Calu3 (cell line): ENCODE measurements at regions not wholly inside any gene's neighbourhood (a gene's known extent, or its start where the extent isn't known, plus 50 kb on each side); places are given as distances from the start of the nearest gene placed in this dataset.

Experiments
- BruUV-seq: library from RNA; stranded (reverse); fragments of 400-500 nt; replicated peaks from 2 replicates; lab custom pipeline; 2021; lab: Mats Ljungman, UMichigan
- CTCF ChIA-PET: fragments of 300-600 bp; sonication (Branson Sonifier 250); formaldehyde crosslinking; loops from one replicate; lab custom pipeline; 2022; ENCODE audit warnings: antibody characterized with exemption; lab: Charles Lee
- DNase-seq: peaks from one replicate; pipeline ENCODE4 v3.0.0; 2022
- H3K27ac Mint-ChIP-seq: one replicate; pipeline ENCODE4 v1.8.0; 2022; ENCODE audit warnings: mixed read lengths; ENCODE audit not compliant: unreplicated experiment
- H3K27me3 Mint-ChIP-seq: one replicate; pipeline ENCODE4 v1.8.0; 2022; ENCODE audit warnings: mixed read lengths; ENCODE audit not compliant: unreplicated experiment
- H3K36me3 Mint-ChIP-seq: one replicate; pipeline ENCODE4 v1.8.0; 2022; ENCODE audit warnings: mild to moderate bottlenecking, moderate library complexity, mixed read lengths; ENCODE audit not compliant: insufficient read depth, unreplicated experiment
- H3K4me1 Mint-ChIP-seq: one replicate; pipeline ENCODE4 v1.8.0; 2022; ENCODE audit warnings: mild to moderate bottlenecking, low read depth, mixed read lengths; ENCODE audit not compliant: unreplicated experiment
- H3K4me3 Mint-ChIP-seq: one replicate; pipeline ENCODE4 v1.8.0; 2022; ENCODE audit warnings: mild to moderate bottlenecking, low read depth, moderate library complexity, mixed read lengths; ENCODE audit not compliant: unreplicated experiment
- H3K9me3 Mint-ChIP-seq: one replicate; pipeline ENCODE4 v1.8.0; 2022; ENCODE audit warnings: low read depth, mixed read lengths; ENCODE audit not compliant: unreplicated experiment
- intact Hi-C: fragments of 100-400 bp; cut with micrococcal nuclease; formaldehyde crosslinking; loops from one replicate; pipeline ENCODE4 v1.10.0; 2022; ENCODE audit not compliant: unreplicated experiment
- TF ChIP-seq, protein P1 (sequence below): fragments of 200-600 bp; IDR thresholded peaks from one replicate; pipeline ENCODE4 v1.8.0; 2022; ENCODE audit warnings: antibody characterized with exemption; ENCODE audit not compliant: unreplicated experiment

DNA sequence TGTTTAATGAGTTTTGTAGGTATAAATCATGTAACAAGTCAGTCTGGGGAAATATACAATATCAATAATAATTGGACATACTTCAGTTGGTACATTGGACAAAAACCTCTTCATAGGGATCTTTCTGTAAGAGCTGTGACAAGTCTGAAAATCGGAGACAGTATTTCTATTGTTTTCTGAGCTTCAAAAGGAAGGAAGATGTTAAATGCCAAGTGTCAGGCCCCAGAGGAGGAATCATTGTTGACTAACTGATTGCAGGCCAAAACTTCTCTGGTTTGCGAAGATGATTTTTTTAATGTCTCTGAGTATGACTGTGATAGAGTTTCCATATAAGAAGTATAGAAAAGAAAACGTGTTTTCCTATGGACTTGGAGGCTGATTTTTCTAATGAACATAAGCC is 316.4 kb downstream of the RNF144B start:
- no peak for DNase-seq
- intact Hi-C loops: no loop called here
- CTCF ChIA-PET: no interaction called here
- no TSS peak for BruUV-seq
- H3K4me1 Mint-ChIP-seq: no peaks in the 10 kb centered on the region
- no peak overlapping the region for H3K4me3 Mint-ChIP-seq
- H3K9me3 Mint-ChIP-seq: no peaks in the 10 kb centered on the region
- no peaks in the 10 kb centered on the region for H3K36me3 Mint-ChIP-seq
- TF ChIP-seq, protein P1, sequence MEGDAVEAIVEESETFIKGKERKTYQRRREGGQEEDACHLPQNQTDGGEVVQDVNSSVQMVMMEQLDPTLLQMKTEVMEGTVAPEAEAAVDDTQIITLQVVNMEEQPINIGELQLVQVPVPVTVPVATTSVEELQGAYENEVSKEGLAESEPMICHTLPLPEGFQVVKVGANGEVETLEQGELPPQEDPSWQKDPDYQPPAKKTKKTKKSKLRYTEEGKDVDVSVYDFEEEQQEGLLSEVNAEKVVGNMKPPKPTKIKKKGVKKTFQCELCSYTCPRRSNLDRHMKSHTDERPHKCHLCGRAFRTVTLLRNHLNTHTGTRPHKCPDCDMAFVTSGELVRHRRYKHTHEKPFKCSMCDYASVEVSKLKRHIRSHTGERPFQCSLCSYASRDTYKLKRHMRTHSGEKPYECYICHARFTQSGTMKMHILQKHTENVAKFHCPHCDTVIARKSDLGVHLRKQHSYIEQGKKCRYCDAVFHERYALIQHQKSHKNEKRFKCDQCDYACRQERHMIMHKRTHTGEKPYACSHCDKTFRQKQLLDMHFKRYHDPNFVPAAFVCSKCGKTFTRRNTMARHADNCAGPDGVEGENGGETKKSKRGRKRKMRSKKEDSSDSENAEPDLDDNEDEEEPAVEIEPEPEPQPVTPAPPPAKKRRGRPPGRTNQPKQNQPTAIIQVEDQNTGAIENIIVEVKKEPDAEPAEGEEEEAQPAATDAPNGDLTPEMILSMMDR: no peak
- H3K27ac Mint-ChIP-seq: no peak overlapping the region
- no peaks in the 10 kb centered on the region for H3K27me3 Mint-ChIP-seq

DNA sequence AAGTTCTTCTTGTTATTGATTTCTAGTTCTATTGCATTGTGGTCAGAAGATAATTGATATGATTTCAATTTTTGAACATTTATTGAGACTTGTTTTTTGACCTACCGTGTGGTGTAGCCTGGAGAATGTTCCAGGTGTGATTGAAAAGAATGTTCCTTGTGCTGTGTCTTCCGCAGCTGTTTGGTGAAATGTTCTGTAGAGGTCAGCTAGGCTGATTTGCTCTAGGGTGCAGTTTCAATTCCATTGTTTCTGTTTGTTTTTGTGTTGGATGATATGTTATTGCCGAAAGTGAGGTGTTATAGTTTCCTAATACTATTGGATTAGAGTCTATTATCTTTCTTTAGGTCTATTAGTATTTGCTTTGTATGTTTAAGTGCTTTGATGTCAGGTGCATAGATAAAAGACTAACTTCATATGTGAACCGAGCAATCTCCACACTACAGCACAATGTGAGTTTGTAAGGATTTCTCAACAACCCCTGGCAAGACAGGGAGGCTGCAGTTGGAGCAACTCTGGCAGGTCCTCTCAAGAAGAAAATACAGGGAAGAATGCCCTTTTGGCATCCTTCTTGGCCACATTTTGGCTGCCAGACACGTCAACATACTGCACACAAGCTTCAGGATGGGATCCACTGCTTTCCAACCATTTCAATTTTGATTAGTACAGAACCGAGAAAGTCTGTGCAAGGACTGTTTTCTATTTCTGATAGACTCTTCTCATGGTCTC is 320.7 kb downstream of the RNF144B start:
- Mint-ChIP-seq H3K9me3 (no peaks in the 10 kb centered on the region), H3K4me1 (no peaks in the 10 kb centered on the region), H3K27ac (no peak overlapping the region), H3K36me3 (no peaks in the 10 kb centered on the region), H3K4me3 (no peak overlapping the region), H3K27me3 (peaks cover 18% of the 10 kb centered on the region)
- no peak for DNase-seq
- intact Hi-C loops: no loop called here
- CTCF ChIA-PET: no interaction called here
- no TSS peak for BruUV-seq
- TF ChIP-seq, protein P1: no peak

DNA sequence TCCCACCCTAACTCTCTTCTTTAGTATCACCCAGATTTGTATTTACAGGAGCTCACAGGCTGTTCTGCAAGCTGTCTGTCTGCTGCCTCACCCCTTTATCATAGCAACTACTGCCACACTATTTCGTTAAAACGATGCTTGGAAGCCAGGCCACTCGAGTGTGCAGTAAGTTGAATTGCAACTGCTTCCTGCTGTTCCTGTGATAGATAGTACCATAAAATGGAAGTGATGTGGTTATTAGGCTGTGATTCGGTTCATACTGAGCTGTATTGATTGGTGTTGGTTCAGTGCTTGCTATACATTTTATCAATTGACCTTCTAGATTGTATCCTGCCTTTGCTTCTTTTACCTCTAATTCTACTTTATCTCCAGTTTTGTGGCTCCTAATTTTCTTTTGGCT is 325.4 kb downstream of the RNF144B start:
- Mint-ChIP-seq H3K36me3 (no peaks in the 10 kb centered on the region), H3K9me3 (no peaks in the 10 kb centered on the region), H3K27ac (no peak overlapping the region), H3K4me3 (no peak overlapping the region), H3K4me1 (no peaks in the 10 kb centered on the region), H3K27me3 (peaks cover 20% of the 10 kb centered on the region)
- BruUV-seq: no TSS peak
- TF ChIP-seq, protein P1: no peak
- CTCF ChIA-PET: interaction anchor here (0.6 kb wide), 1 partner anchor 17 kb away, joined by 3 read pairs; no protein-coding TSS in a partner anchor
- DNase-seq: no peak
- intact Hi-C loops: no loop called here

DNA sequence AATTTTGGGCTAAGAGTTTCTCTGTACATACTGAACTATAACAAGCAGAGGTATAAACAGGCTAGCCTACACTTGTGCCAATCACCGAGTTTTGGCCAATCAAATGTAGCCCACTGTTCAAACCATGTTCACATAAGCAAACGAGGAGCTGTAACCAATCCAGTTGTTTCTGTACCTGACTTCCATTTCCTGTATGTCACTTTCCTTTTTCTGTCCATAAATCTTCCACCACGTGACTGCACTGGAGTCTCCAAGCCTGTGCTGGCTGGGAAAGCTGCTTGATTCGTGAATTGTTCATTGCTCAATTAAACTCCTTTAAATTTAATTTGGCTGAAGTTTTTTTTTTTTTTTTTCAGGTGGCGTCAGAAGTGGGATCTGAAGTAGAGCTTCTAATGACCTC is 332.9 kb downstream of the RNF144B start:
- TF ChIP-seq, protein P1: no peak
- no peaks in the 10 kb centered on the region for H3K27me3 Mint-ChIP-seq
- CTCF ChIA-PET: no interaction called here
- intact Hi-C loops: no loop called here
- no peak overlapping the region for H3K4me3 Mint-ChIP-seq
- H3K27ac Mint-ChIP-seq: no peak overlapping the region
- BruUV-seq: no TSS peak
- H3K9me3 Mint-ChIP-seq: no peaks in the 10 kb centered on the region
- DNase-seq: no peak
- peaks cover 8% of the 10 kb centered on the region for H3K4me1 Mint-ChIP-seq
- no peaks in the 10 kb centered on the region for H3K36me3 Mint-ChIP-seq
